ENCODE measurements at regions not wholly inside any gene's neighbourhood (a gene's known extent, or its start where the extent isn't known, plus 50 kb on each side); places are given as distances from the start of the nearest gene placed in this dataset.

DNA sequence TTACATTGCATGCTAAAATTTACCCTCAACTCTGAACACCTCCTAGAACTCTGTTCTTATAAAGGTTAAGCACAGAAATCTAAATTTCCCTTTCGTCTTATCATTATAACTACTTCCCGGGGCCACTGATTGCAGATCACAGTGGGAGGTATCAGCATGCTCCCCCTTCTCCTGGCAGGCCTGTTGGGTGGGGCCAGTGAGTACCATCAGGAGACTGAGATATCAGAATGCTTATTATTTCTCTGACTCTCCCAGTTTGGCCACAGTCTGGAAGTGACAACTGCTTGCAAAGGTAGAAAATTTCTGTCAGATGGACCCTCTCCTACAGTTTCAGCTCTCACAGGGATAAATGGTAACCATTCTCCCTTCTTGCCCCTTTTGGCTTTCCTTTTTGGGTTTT is 62.6 kb downstream of the DSEL start:
- TF ChIP-seq, protein P1, sequence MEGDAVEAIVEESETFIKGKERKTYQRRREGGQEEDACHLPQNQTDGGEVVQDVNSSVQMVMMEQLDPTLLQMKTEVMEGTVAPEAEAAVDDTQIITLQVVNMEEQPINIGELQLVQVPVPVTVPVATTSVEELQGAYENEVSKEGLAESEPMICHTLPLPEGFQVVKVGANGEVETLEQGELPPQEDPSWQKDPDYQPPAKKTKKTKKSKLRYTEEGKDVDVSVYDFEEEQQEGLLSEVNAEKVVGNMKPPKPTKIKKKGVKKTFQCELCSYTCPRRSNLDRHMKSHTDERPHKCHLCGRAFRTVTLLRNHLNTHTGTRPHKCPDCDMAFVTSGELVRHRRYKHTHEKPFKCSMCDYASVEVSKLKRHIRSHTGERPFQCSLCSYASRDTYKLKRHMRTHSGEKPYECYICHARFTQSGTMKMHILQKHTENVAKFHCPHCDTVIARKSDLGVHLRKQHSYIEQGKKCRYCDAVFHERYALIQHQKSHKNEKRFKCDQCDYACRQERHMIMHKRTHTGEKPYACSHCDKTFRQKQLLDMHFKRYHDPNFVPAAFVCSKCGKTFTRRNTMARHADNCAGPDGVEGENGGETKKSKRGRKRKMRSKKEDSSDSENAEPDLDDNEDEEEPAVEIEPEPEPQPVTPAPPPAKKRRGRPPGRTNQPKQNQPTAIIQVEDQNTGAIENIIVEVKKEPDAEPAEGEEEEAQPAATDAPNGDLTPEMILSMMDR (IDR thresholded peaks at IDR 0.05; ENCODE audit: low read depth, low read length, missing input control): no peak
- no peak for TF ChIP-seq TAF1 (conservative IDR thresholded peaks at IDR 0.05)
- TF ChIP-seq GABPA (IDR thresholded peaks at IDR 0.05 in 1 of 2, conservative IDR thresholded peaks at IDR 0.05 in 1 of 2): no peak
- TF ChIP-seq, protein P2, sequence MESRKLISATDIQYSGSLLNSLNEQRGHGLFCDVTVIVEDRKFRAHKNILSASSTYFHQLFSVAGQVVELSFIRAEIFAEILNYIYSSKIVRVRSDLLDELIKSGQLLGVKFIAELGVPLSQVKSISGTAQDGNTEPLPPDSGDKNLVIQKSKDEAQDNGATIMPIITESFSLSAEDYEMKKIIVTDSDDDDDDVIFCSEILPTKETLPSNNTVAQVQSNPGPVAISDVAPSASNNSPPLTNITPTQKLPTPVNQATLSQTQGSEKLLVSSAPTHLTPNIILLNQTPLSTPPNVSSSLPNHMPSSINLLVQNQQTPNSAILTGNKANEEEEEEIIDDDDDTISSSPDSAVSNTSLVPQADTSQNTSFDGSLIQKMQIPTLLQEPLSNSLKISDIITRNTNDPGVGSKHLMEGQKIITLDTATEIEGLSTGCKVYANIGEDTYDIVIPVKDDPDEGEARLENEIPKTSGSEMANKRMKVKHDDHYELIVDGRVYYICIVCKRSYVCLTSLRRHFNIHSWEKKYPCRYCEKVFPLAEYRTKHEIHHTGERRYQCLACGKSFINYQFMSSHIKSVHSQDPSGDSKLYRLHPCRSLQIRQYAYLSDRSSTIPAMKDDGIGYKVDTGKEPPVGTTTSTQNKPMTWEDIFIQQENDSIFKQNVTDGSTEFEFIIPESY (IDR thresholded peaks at IDR 0.05): no peak
- TF ChIP-seq, protein P3, sequence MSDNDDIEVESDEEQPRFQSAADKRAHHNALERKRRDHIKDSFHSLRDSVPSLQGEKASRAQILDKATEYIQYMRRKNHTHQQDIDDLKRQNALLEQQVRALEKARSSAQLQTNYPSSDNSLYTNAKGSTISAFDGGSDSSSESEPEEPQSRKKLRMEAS (IDR thresholded peaks at IDR 0.05): no peak
- TF ChIP-seq, protein P4, sequence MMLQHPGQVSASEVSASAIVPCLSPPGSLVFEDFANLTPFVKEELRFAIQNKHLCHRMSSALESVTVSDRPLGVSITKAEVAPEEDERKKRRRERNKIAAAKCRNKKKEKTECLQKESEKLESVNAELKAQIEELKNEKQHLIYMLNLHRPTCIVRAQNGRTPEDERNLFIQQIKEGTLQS (IDR thresholded peaks at IDR 0.05): no peak

All from liver (tissue), 3 donors.